Neuronal stem cell (in vitro differentiated cells): ENCODE measurements at regions not wholly inside any gene's neighbourhood (a gene's known extent, or its start where the extent isn't known, plus 50 kb on each side); places are given as distances from the start of the nearest gene placed in this dataset.

Experiments used
- DNase-seq: peaks from one replicate; pipeline ENCODE4 v3.0.0-alpha.2; 2013; ENCODE audit warnings: low spot score
- H2AFZ ChIP-seq: one replicate; pipeline ENCODE4 v1.6.1; 2013; ENCODE audit warnings: mild to moderate bottlenecking, low read length, inconsistent platforms
- H2AK5ac ChIP-seq: 2 replicates; pipeline ENCODE4 v1.6.1; 2013; ENCODE audit warnings: low read depth, mild to moderate bottlenecking, inconsistent platforms, low read length, moderate library complexity, mixed read lengths
- H2BK120ac ChIP-seq: 2 replicates; pipeline ENCODE4 v1.6.1; 2013; ENCODE audit warnings: low read depth, mild to moderate bottlenecking, inconsistent platforms, low read length, moderate library complexity, mixed read lengths
- H2BK12ac ChIP-seq: one replicate; pipeline ENCODE4 v1.6.1; 2013; ENCODE audit warnings: low read length, inconsistent platforms
- H2BK15ac ChIP-seq: 2 replicates; pipeline ENCODE4 v1.6.1; 2013; ENCODE audit warnings: mild to moderate bottlenecking, low read length, inconsistent platforms, mixed read lengths
- H2BK5ac ChIP-seq: one replicate; pipeline ENCODE4 v1.6.1; 2013; ENCODE audit warnings: inconsistent platforms, mild to moderate bottlenecking, low read length, moderate library complexity
- H3K14ac ChIP-seq: one replicate; pipeline ENCODE4 v1.6.1; 2013; ENCODE audit warnings: low read length, inconsistent platforms
- H3K18ac ChIP-seq: 2 replicates; pipeline ENCODE4 v1.6.1; 2013; ENCODE audit warnings: low read length, inconsistent platforms
- H3K23ac ChIP-seq: 2 replicates; pipeline ENCODE4 v1.6.1; 2013; ENCODE audit warnings: low read depth, mild to moderate bottlenecking, mixed read lengths, low read length, inconsistent platforms; ENCODE audit not compliant: poor library complexity
- H3K27ac ChIP-seq: replicated peaks from 3 replicates; pipeline ENCODE4 v1.5.1; 2013; ENCODE audit warnings: low read length, inconsistent platforms
- H3K27me3 ChIP-seq, 3 experiments: 2 replicates each; pipeline ENCODE4 v1.6.1; 2013; ENCODE audit warnings: low read length in 3 of 3, mild to moderate bottlenecking in 2 of 3, inconsistent platforms in 1 of 3, low read depth in 1 of 3, mixed read lengths in 1 of 3, moderate library complexity in 1 of 3; ENCODE audit not compliant: control insufficient read depth in 3 of 3, insufficient read depth in 3 of 3
- H3K36me3 ChIP-seq, 2 donors: replicated peaks in 1 of 2; 2 replicates each; pipeline ENCODE4 v1.6.1; 2013; ENCODE audit warnings: low read length in 2 of 2; ENCODE audit not compliant: control insufficient read depth in 2 of 2, insufficient read depth in 2 of 2
- H3K4ac ChIP-seq: 2 replicates; pipeline ENCODE4 v1.6.1; 2013; ENCODE audit warnings: inconsistent platforms, mild to moderate bottlenecking, low read length, moderate library complexity
- H3K4me1 ChIP-seq, 2 donors: 1 replicate in 1 of 2; 2 replicates in 1 of 2; pipeline ENCODE4 v1.6.1; 2013; ENCODE audit warnings: low read length in 2 of 2, low read depth in 1 of 2; ENCODE audit not compliant: control insufficient read depth in 2 of 2, insufficient read depth in 1 of 2
- H3K4me2 ChIP-seq: one replicate; pipeline ENCODE4 v1.6.1; 2013; ENCODE audit warnings: mild to moderate bottlenecking, low read length, inconsistent platforms; ENCODE audit not compliant: insufficient read depth, poor library complexity, severe bottlenecking
- H3K4me3 ChIP-seq, 2 donors: 2 replicates each; pipeline ENCODE4 v1.5.1; 2013; ENCODE audit warnings: low read length in 2 of 2, mild to moderate bottlenecking in 2 of 2, inconsistent platforms in 1 of 2, moderate library complexity in 1 of 2
- H3K79me1 ChIP-seq: one replicate; pipeline ENCODE4 v1.6.1; 2013; ENCODE audit warnings: low read depth, mild to moderate bottlenecking, inconsistent platforms, low read length, moderate library complexity
- H3K9ac ChIP-seq: one replicate; pipeline ENCODE4 v1.6.1; 2013; ENCODE audit warnings: mild to moderate bottlenecking, low read depth, low read length, inconsistent platforms; ENCODE audit not compliant: poor library complexity
- H3K9me3 ChIP-seq, 2 donors: replicated peaks in 1 of 2; 2 replicates each; pipeline versions ENCODE3 to v1.6.1; 2013; ENCODE audit warnings: low read length in 2 of 2, mild to moderate bottlenecking in 2 of 2, inconsistent platforms in 1 of 2, low read depth in 1 of 2, mixed read lengths in 1 of 2, moderate library complexity in 1 of 2; ENCODE audit not compliant: control insufficient read depth in 2 of 2, insufficient read depth in 1 of 2
- H4K8ac ChIP-seq: one replicate; pipeline ENCODE4 v1.6.1; 2013; ENCODE audit warnings: low read depth, mild to moderate bottlenecking, inconsistent platforms, low read length, moderate library complexity
- H4K91ac ChIP-seq: one replicate; pipeline ENCODE4 v1.6.1; 2013; ENCODE audit warnings: low read length, low read depth, mild to moderate bottlenecking, inconsistent platforms; ENCODE audit not compliant: poor library complexity
- WGBS, 2 donors: extraction: QIAGEN DNeasy Blood & Tissue Kit; methylation state at CpG; one replicate each; pipeline ENCODE4 v1.1.7; 2013; ENCODE audit warnings: missing lambda C conversion rate in 2 of 2, mixed read lengths in 1 of 2; ENCODE audit not compliant: insufficient read length in 2 of 2, insufficient replicate concordance in 1 of 2; ENCODE audit errors: extremely low coverage in 2 of 2; 5-methylcytosine and 5-hydroxymethylcytosine counted together

DNA sequence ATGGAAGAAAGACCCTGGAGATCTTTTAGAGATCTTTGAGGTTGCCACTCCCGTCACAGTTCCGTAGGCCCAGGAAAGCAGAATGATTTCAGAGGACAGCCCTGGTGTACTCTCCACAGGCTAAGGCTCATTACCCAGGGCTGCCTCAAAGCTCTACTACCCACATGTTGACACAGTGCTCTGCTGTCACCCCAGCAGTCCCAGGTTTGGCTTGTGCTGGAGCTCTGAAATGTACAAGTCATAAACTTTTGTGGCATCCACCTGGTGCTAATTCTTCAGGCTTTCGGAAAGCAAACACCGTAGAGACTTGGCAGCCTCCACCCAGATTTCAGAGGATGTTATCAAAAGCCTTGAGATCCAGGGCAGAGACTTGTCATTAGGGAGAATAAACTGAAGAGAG lies 136.5 kb downstream of the MTRR start:
- Histone ChIP-seq H3K18ac (no peak overlapping the region), H3K4me2 (no peak overlapping the region), H2BK15ac (no peak overlapping the region), H3K14ac (no peak overlapping the region), H3K23ac (no peak overlapping the region), H2AFZ (no peak overlapping the region), H2BK120ac (no peak overlapping the region), H2AK5ac (no peak overlapping the region), H3K27me3 (no peaks in the 10 kb centered on the region), H3K4me3 (no peak overlapping the region), H3K4ac (no peak overlapping the region), H2BK12ac (no peak overlapping the region), H3K36me3 (no peaks in the 10 kb centered on the region), H4K91ac (no peak overlapping the region), H3K9me3 (no peaks in the 10 kb centered on the region), H3K79me1 (no peaks in the 10 kb centered on the region), H3K27ac (no peak overlapping the region), H3K9ac (no peak overlapping the region), H3K4me1 (peaks cover 0 to 2% of the 10 kb centered on the region in 2 donors), H2BK5ac (no peak overlapping the region), H4K8ac (no peak overlapping the region)
- DNase-seq, result no peak
- WGBS, 2 donors, result no CpG with 5 or more reads among the region's 4 CpGs

DNA sequence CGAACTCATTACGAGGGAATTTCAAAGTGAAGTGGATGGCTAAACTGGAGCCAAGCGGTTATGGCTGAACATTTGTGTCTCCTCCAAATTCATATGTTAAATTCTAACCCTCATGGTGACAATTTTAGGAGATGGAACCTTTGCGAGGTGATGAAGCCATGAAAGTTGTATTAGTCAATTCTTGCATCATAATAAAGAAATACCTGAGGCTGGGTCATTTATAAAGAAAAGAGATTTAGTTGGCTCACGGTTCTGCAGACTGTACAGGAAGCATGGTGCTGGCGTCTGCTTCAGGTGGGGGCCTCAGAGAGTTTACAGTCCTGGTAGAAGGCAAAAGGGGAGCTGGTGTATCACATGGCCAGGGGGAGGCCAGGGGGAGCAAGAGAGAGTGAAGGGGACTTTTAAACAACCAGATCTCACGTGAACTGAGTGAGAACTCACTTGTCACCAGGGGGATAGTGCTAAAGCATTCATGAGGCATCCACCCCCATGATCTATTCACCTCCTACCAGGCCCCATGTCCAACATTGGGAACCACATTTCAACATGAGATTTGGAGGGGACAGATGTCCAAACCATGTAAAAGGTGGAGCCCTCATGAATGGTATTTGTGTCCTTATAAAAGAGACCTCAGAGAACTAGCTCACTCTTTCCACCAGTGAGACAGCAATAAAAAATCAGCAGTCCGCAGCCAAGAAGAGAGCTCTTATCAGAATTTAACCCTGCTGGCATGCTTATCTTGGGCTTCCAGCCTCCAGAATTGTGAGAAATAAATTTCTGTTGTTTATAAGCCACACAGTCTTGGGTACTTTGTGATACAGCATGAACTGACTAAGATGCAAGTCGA lies 143.4 kb downstream of the MTRR start:
- Histone ChIP-seq H4K91ac (no peak overlapping the region), H3K9me3 (no peaks in the 10 kb centered on the region), H3K27ac (no peak overlapping the region), H2BK15ac (no peak overlapping the region), H2BK5ac (no peak overlapping the region), H2AK5ac (no peak overlapping the region), H2AFZ (no peak overlapping the region), H3K4me1 (peaks cover 0 to 2% of the 10 kb centered on the region in 2 donors), H4K8ac (no peak overlapping the region), H3K4me3 (no peak overlapping the region), H3K14ac (no peak overlapping the region), H3K4ac (no peak overlapping the region), H3K23ac (no peak overlapping the region), H3K4me2 (no peak overlapping the region), H3K36me3 (no peaks in the 10 kb centered on the region), H3K18ac (no peak overlapping the region), H3K9ac (no peak overlapping the region), H2BK12ac (no peak overlapping the region), H3K27me3 (no peaks in the 10 kb centered on the region), H3K79me1 (no peaks in the 10 kb centered on the region), H2BK120ac (no peak overlapping the region)
- no CpG with 5 or more reads among the region's 9 CpGs for WGBS, 2 donors
- DNase-seq, result no peak

DNA sequence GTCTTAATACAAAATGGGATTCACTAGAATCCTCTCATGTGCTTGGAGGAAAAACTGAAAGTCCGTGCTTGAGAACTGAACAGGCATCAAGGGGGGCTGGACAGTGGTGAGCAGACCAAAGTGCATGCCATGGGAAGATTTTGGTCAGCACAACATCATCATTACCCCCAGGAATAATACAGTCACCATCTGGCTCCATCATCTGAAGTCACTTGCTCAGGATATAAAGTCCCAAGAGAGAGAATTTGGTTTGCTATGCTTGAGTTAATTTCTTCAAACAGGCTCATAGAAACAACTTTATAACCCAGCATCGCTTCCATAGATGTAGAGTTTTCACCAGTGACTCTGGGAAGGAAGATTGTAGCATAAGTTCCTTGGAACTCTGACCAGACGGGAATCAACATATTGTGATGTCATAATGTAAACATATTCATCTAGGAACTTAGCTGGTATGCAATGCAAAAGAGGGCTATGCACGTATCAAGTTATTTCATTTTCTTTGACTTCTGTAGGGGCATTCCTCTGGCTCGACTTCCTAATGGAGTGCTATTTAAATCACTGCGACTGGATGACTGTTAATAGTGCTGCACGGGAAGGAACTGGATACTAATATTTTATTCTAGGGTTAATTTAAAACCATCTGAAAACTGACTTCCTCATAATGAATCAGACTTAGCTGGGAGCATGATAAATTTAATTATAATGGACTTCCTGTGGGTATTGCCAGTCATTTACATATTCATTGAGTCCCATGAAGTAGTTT lies 145.2 kb downstream of the MTRR start:
- Histone ChIP-seq H3K4ac (no peak overlapping the region), H3K36me3 (no peaks in the 10 kb centered on the region), H3K14ac (no peak overlapping the region), H2AK5ac (no peak overlapping the region), H3K23ac (no peak overlapping the region), H2AFZ (no peak overlapping the region), H3K9ac (no peak overlapping the region), H2BK5ac (no peak overlapping the region), H3K18ac (no peak overlapping the region), H3K27me3 (no peaks in the 10 kb centered on the region), H4K91ac (no peak overlapping the region), H3K27ac (no peak overlapping the region), H3K9me3 (no peaks in the 10 kb centered on the region), H3K79me1 (no peaks in the 10 kb centered on the region), H4K8ac (no peak overlapping the region), H3K4me2 (no peak overlapping the region), H3K4me3 (no peak overlapping the region), H2BK15ac (no peak overlapping the region), H2BK120ac (no peak overlapping the region), H3K4me1 (no peaks in the 10 kb centered on the region), H2BK12ac (no peak overlapping the region)
- WGBS, 2 donors, result no CpG with 5 or more reads among the region's 7 CpGs
- no peak for DNase-seq

DNA sequence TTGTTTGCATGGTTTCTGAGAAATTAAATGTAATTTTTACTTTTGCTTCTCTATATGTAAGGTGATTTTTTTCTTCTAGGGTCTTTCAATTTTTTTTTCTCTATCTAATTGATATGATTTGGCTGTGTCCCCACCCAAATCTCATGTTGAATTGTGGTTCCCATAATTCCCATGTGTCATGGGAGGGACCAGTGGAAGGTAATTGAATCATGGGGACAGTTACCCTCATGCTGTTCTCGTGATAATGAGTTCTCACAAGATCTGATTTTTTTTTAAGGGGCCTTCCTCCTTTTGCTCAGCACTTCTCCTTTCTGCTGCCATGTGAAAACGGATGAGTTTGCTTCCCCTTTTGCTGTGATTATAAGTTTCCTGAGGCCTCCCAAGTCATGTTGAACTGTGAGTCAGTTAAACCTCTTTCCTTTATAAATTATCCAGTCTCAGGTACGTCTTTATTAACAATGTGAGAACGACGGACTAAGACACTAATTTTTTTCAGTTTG lies 150.8 kb downstream of the MTRR start:
- Histone ChIP-seq H2BK15ac (no peak overlapping the region), H2BK5ac (no peak overlapping the region), H3K14ac (no peak overlapping the region), H3K18ac (no peak overlapping the region), H3K4me1 (no peaks in the 10 kb centered on the region), H2AFZ (no peak overlapping the region), H3K36me3 (no peaks in the 10 kb centered on the region), H3K9ac (no peak overlapping the region), H3K4me3 (no peak overlapping the region), H3K4ac (no peak overlapping the region), H2AK5ac (no peak overlapping the region), H3K23ac (no peak overlapping the region), H3K27me3 (no peaks in the 10 kb centered on the region), H3K79me1 (no peaks in the 10 kb centered on the region), H2BK12ac (no peak overlapping the region), H3K4me2 (no peak overlapping the region), H2BK120ac (no peak overlapping the region), H3K9me3 (no peaks in the 10 kb centered on the region), H4K8ac (no peak overlapping the region), H4K91ac (no peak overlapping the region), H3K27ac (no peak overlapping the region)
- no peak for DNase-seq
- no CpG with 5 or more reads among the region's 5 CpGs for WGBS, 2 donors
